ENCODE measurements at regions not wholly inside any gene's neighbourhood (a gene's known extent, or its start where the extent isn't known, plus 50 kb on each side); places are given as distances from the start of the nearest gene placed in this dataset.
A peak's percentile ranks its signal among the peaks of the same experiment; 100 is the strongest.

DNA sequence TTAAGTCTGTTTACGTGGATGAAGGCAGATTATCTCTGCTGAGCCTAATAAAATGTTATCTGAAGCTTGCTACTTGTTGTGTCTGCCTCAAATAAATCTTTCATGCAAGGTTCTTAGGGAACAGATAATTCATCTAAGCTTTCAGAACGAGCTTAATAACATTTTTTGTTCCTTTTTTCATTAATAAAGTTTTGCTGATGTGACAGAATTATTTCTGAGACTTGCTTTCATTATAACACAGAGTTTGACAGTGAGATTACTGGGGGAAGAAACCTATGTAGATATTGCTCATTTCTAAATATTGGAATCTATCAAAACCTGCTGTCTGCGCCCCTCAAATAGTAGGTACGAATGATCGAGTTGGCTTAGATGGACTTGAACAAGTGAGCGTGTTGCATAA, 948.7 kb upstream of the SEL1L start:
- 70 to 75% methylated on average over 6 of the region's 6 CpGs for WGBS, 2 donors
- TF ChIP-seq POLR2A (IDR thresholded peaks at IDR 0.05) (no peak), CTCF (IDR thresholded peaks at IDR 0.05) (no peak)
- no peak overlapping the region for H3K27ac ChIP-seq
- H3K4me3 ChIP-seq, result no peak overlapping the region
- no peaks in the 10 kb centered on the region for H3K36me3 ChIP-seq
- intact Hi-C loops (cut with DNase I), result no loop called here
- DNase-seq, result no peak
- no peaks in the 10 kb centered on the region for H3K27me3 ChIP-seq
- no peaks in the 10 kb centered on the region for H3K9me3 ChIP-seq
- H3K4me1 ChIP-seq, result no peaks in the 10 kb centered on the region

- DNase-seq, result no peak
- Histone ChIP-seq H3K36me3 (no peaks in the 10 kb centered on the region), H3K4me1 (no peaks in the 10 kb centered on the region), H3K9me3 (no peaks in the 10 kb centered on the region), H3K27me3 (no peaks in the 10 kb centered on the region), H3K27ac (no peak overlapping the region), H3K4me3 (no peak overlapping the region)
- intact Hi-C loops (cut with DNase I), result no loop called here
- 66 to 86% methylated on average over 2 of the region's 2 CpGs for WGBS, 2 donors
- TF ChIP-seq POLR2AphosphoS5 (IDR thresholded peaks at IDR 0.05), result no peak
- no peak for TF ChIP-seq CTCF (IDR thresholded peaks at IDR 0.05)
- no peak for TF ChIP-seq EP300 (IDR thresholded peaks at IDR 0.05)
- no peak for TF ChIP-seq POLR2A (IDR thresholded peaks at IDR 0.05)
These were observed 954.8 kb upstream of the SEL1L start for GRCh38 chr14:82488473-82488872.

- no peaks in the 10 kb centered on the region for H3K27me3 ChIP-seq
- H3K9me3 ChIP-seq, result no peaks in the 10 kb centered on the region
- TF ChIP-seq POLR2AphosphoS5 (IDR thresholded peaks at IDR 0.05) (no peak), CTCF (IDR thresholded peaks at IDR 0.05) (no peak), EP300 (IDR thresholded peaks at IDR 0.05) (no peak), POLR2A (IDR thresholded peaks at IDR 0.05) (no peak)
- H3K4me3 ChIP-seq, result no peak overlapping the region
- H3K36me3 ChIP-seq, result no peaks in the 10 kb centered on the region
- intact Hi-C loops (cut with DNase I), result no loop called here
- no peaks in the 10 kb centered on the region for H3K4me1 ChIP-seq
- no peak for DNase-seq
- 82 to 83% methylated on average over 1 of the region's 1 CpG for WGBS, 2 donors
- no peak overlapping the region for H3K27ac ChIP-seq
These were observed 956.7 kb upstream of the SEL1L start for GRCh38 chr14:82490397-82490796.

DNA sequence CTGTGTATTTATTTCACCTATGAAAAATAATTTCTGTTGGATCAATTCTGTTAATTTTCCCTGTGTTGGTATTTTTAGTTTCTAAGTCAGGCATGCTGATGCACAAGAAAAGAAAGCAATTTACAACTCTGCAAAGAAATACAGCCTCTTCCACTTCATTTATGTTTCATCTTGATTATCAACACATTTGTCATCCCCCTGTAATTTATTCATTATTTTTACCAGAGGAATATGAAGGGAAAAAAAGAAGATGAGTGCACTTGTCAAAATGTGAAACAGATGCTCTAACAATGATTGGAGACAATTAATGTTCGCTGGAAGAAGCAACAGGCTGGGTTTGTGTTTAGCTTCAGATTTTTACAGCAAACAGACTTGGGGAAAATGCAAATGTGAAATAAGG, 958.5 kb upstream of the SEL1L start:
- Histone ChIP-seq H3K27me3 (no peaks in the 10 kb centered on the region), H3K4me1 (no peaks in the 10 kb centered on the region), H3K27ac (no peak overlapping the region), H3K4me3 (no peak overlapping the region), H3K36me3 (no peaks in the 10 kb centered on the region), H3K9me3 (no peaks in the 10 kb centered on the region)
- TF ChIP-seq EP300 (IDR thresholded peaks at IDR 0.05), result no peak
- TF ChIP-seq CTCF (IDR thresholded peaks at IDR 0.05), result no peak
- no peak for TF ChIP-seq POLR2A (IDR thresholded peaks at IDR 0.05)
- TF ChIP-seq POLR2AphosphoS5 (IDR thresholded peaks at IDR 0.05), result no peak
- 80 to 86% methylated on average over 1 of the region's 1 CpG for WGBS, 2 donors
- DNase-seq, result no peak
- intact Hi-C loops (cut with DNase I), result no loop called here

GRCh38 chr14:82500222-82500621, 966.6 kb upstream of the SEL1L start:
- H3K36me3 ChIP-seq, result no peaks in the 10 kb centered on the region
- 66 to 74% methylated on average over 1 of the region's 1 CpG for WGBS, 2 donors
- H3K4me1 ChIP-seq, result peaks cover 0 to 11% (median 0%) of the 10 kb centered on the region in 4 donors
- H3K4me3 ChIP-seq, result no peak overlapping the region
- H3K27ac ChIP-seq, result peak overlapping the region in 1 of 4 donors; percentile 40
- intact Hi-C loops (cut with DNase I), result no loop called here
- DNase-seq, result no peak
- TF ChIP-seq POLR2A (IDR thresholded peaks at IDR 0.05) (no peak), CTCF (IDR thresholded peaks at IDR 0.05) (no peak), EP300 (IDR thresholded peaks at IDR 0.05) (no peak), POLR2AphosphoS5 (IDR thresholded peaks at IDR 0.05) (no peak)
- no peaks in the 10 kb centered on the region for H3K27me3 ChIP-seq
- no peaks in the 10 kb centered on the region for H3K9me3 ChIP-seq

Data from sigmoid colon (tissue), 6 donors.